ENCODE measurements at regions not wholly inside any gene's neighbourhood (a gene's known extent, or its start where the extent isn't known, plus 50 kb on each side); places are given as distances from the start of the nearest gene placed in this dataset.

DNA sequence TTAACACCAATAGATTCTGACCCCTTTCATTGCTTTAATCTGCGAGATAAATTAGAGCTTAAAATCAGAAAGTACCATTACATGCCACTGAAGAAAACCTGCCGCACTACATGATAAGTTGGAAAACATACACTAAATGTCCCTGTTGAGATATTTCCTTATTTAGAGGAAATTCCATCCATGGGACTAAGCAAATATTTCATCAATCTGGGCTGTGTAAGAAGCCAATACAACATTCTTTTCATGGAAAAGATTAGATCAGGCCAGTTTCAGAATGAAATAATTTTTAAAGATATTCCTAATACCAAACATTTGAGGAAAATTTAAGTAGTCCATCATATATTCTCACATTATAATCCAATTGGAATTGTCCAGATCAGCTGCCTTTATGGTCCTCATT is 112.8 kb downstream of the LLPH start:
- TF ChIP-seq, protein P1, sequence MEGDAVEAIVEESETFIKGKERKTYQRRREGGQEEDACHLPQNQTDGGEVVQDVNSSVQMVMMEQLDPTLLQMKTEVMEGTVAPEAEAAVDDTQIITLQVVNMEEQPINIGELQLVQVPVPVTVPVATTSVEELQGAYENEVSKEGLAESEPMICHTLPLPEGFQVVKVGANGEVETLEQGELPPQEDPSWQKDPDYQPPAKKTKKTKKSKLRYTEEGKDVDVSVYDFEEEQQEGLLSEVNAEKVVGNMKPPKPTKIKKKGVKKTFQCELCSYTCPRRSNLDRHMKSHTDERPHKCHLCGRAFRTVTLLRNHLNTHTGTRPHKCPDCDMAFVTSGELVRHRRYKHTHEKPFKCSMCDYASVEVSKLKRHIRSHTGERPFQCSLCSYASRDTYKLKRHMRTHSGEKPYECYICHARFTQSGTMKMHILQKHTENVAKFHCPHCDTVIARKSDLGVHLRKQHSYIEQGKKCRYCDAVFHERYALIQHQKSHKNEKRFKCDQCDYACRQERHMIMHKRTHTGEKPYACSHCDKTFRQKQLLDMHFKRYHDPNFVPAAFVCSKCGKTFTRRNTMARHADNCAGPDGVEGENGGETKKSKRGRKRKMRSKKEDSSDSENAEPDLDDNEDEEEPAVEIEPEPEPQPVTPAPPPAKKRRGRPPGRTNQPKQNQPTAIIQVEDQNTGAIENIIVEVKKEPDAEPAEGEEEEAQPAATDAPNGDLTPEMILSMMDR (IDR thresholded peaks at IDR 0.05; ENCODE audit: low read depth, low read length) = no peak
- TF ChIP-seq EZH2phosphoT487 (IDR thresholded peaks at IDR 0.05; ENCODE audit: low read depth) = no peak
